ENCODE measurements at regions not wholly inside any gene's neighbourhood (a gene's known extent, or its start where the extent isn't known, plus 50 kb on each side); places are given as distances from the start of the nearest gene placed in this dataset.

- Histone ChIP-seq H3K27ac (ENCODE audit: low read length) (no peak overlapping the region), H3K4me3 (ENCODE audit: low read length) (no peak overlapping the region), H3K9me3 (ENCODE audit: control insufficient read depth, insufficient read depth, low read length) (no peaks in the 10 kb centered on the region), H3K4me1 (ENCODE audit: control insufficient read depth, insufficient read depth, low read length) (no peaks in the 10 kb centered on the region), H3K36me3 (ENCODE audit: control insufficient read depth, insufficient read depth, low read length) (no peaks in the 10 kb centered on the region), H3K27me3 (ENCODE audit: control insufficient read depth, insufficient read depth, low read length) (no peaks in the 10 kb centered on the region)
- no CpG with 5 or more reads among the region's 6 CpGs for WGBS (ENCODE audit: insufficient coverage, insufficient read length)
- DNase-seq (ENCODE audit: low read depth, low spot score), result no peak
Observed at GRCh38 chr1:47617381-47618221, 179.8 kb downstream of the FOXD2 start.

DNA sequence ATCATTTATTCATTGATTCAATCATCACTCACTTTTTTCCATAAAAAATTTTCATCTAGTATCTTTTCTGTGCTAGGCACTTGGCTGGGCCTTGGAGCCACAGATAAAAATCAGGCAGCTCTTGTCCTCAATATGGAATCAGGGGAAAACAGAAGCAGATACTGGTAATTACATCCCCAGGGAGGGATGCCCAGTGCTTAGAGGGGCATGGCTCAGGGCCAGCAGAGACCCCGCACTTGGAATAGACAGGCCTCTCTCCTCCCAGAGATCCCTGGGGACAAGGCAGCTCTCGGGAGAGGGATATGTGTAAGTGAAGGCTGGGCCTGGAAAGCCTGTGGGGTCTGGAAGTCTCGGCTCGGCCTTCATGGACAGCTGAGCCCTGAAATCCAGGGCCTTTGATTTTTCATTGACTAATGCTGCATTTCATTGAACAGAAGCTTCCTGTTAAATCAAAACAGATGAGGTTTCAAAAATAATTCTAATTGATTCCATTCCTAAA, 180.4 kb downstream of the FOXD2 start:
- no peaks in the 10 kb centered on the region for H3K27me3 ChIP-seq (ENCODE audit: control insufficient read depth, insufficient read depth, low read length)
- no peak overlapping the region for H3K4me3 ChIP-seq (ENCODE audit: low read length)
- H3K4me1 ChIP-seq (ENCODE audit: control insufficient read depth, insufficient read depth, low read length), result no peaks in the 10 kb centered on the region
- no CpG with 5 or more reads among the region's 4 CpGs for WGBS (ENCODE audit: insufficient coverage, insufficient read length)
- no peaks in the 10 kb centered on the region for H3K36me3 ChIP-seq (ENCODE audit: control insufficient read depth, insufficient read depth, low read length)
- H3K9me3 ChIP-seq (ENCODE audit: control insufficient read depth, insufficient read depth, low read length), result no peaks in the 10 kb centered on the region
- no peak for DNase-seq (ENCODE audit: low read depth, low spot score)
- no peak overlapping the region for H3K27ac ChIP-seq (ENCODE audit: low read length)

GRCh38 chr1:47618830-47619229, 181.0 kb downstream of the FOXD2 start:
- H3K9me3 ChIP-seq (ENCODE audit: control insufficient read depth, insufficient read depth, low read length), result no peaks in the 10 kb centered on the region
- no peak overlapping the region for H3K4me3 ChIP-seq (ENCODE audit: low read length)
- no peaks in the 10 kb centered on the region for H3K4me1 ChIP-seq (ENCODE audit: control insufficient read depth, insufficient read depth, low read length)
- no CpG with 5 or more reads among the region's 7 CpGs for WGBS (ENCODE audit: insufficient coverage, insufficient read length)
- DNase-seq (ENCODE audit: low read depth, low spot score), result no peak
- H3K27ac ChIP-seq (ENCODE audit: low read length), result no peak overlapping the region
- no peaks in the 10 kb centered on the region for H3K27me3 ChIP-seq (ENCODE audit: control insufficient read depth, insufficient read depth, low read length)
- no peaks in the 10 kb centered on the region for H3K36me3 ChIP-seq (ENCODE audit: control insufficient read depth, insufficient read depth, low read length)

- no peak for DNase-seq (ENCODE audit: low read depth, low spot score)
- Histone ChIP-seq H3K4me1 (ENCODE audit: control insufficient read depth, insufficient read depth, low read length) (no peaks in the 10 kb centered on the region), H3K4me3 (ENCODE audit: low read length) (no peak overlapping the region), H3K27me3 (ENCODE audit: control insufficient read depth, insufficient read depth, low read length) (no peaks in the 10 kb centered on the region), H3K9me3 (ENCODE audit: control insufficient read depth, insufficient read depth, low read length) (no peaks in the 10 kb centered on the region), H3K27ac (ENCODE audit: low read length) (no peak overlapping the region), H3K36me3 (ENCODE audit: control insufficient read depth, insufficient read depth, low read length) (no peaks in the 10 kb centered on the region)
- no CpG with 5 or more reads among the region's 6 CpGs for WGBS (ENCODE audit: insufficient coverage, insufficient read length)
Observed at GRCh38 chr1:47621483-47621882, 183.6 kb downstream of the FOXD2 start.

- Histone ChIP-seq H3K27me3 (ENCODE audit: control insufficient read depth, insufficient read depth, low read length) (no peaks in the 10 kb centered on the region), H3K4me1 (ENCODE audit: control insufficient read depth, insufficient read depth, low read length) (no peaks in the 10 kb centered on the region), H3K27ac (ENCODE audit: low read length) (no peak overlapping the region), H3K9me3 (ENCODE audit: control insufficient read depth, insufficient read depth, low read length) (no peaks in the 10 kb centered on the region), H3K4me3 (ENCODE audit: low read length) (no peak overlapping the region), H3K36me3 (ENCODE audit: control insufficient read depth, insufficient read depth, low read length) (no peaks in the 10 kb centered on the region)
- DNase-seq (ENCODE audit: low read depth, low spot score), result no peak
- no CpG with 5 or more reads among the region's 3 CpGs for WGBS (ENCODE audit: insufficient coverage, insufficient read length)
Observed at GRCh38 chr1:47621977-47622376, 184.1 kb downstream of the FOXD2 start.

DNA sequence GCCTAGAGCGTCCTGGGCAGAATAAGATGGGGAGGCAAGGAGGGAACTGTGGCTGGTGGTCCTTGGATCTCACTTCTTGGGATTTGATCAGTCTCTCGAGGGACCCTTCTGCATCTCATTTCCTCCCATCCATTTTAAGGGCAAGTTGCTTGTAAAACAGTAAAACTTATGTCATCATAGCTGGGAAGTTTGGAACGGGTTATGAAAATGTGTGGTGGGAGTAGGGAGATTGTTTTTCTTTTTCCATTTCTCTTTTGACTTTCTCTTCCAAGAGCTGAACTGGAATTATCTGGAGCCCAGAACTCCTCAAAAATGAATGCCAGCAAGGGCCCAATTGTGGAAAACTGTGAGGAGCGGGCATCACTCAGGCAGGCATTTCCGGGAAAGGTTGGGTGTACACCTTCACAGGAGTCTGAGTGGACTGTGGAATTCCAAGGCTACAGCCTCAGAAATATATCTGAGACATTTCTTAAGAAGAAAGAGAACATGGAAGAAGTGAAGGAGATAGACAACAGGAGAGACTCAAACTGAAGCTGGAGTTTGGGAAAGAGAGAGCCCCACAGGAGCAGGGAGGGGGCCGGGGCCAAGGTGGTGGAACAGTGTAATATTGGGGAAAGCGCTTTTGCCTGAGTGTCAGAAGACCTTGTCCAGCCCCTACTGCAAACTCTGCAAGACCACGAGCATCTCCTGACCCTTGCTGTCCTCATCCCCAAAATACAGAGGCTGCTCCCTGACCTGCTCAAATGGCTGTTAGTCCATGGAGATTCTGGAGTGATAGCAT, 185.1 kb downstream of the FOXD2 start:
- no peaks in the 10 kb centered on the region for H3K27me3 ChIP-seq (ENCODE audit: control insufficient read depth, insufficient read depth, low read length)
- H3K9me3 ChIP-seq (ENCODE audit: control insufficient read depth, insufficient read depth, low read length), result no peaks in the 10 kb centered on the region
- DNase-seq (ENCODE audit: low read depth, low spot score), result no peak
- H3K4me3 ChIP-seq (ENCODE audit: low read length), result no peak overlapping the region
- no CpG with 5 or more reads among the region's 8 CpGs for WGBS (ENCODE audit: insufficient coverage, insufficient read length)
- H3K36me3 ChIP-seq (ENCODE audit: control insufficient read depth, insufficient read depth, low read length), result no peaks in the 10 kb centered on the region
- no peaks in the 10 kb centered on the region for H3K4me1 ChIP-seq (ENCODE audit: control insufficient read depth, insufficient read depth, low read length)
- no peak overlapping the region for H3K27ac ChIP-seq (ENCODE audit: low read length)

- Histone ChIP-seq H3K27ac (ENCODE audit: low read length) (no peak overlapping the region), H3K27me3 (ENCODE audit: control insufficient read depth, insufficient read depth, low read length) (no peaks in the 10 kb centered on the region), H3K4me1 (ENCODE audit: control insufficient read depth, insufficient read depth, low read length) (no peaks in the 10 kb centered on the region), H3K36me3 (ENCODE audit: control insufficient read depth, insufficient read depth, low read length) (no peaks in the 10 kb centered on the region), H3K9me3 (ENCODE audit: control insufficient read depth, insufficient read depth, low read length) (no peaks in the 10 kb centered on the region), H3K4me3 (ENCODE audit: low read length) (no peak overlapping the region)
- no peak for DNase-seq (ENCODE audit: low read depth, low spot score)
- WGBS (ENCODE audit: insufficient coverage, insufficient read length), result no CpG with 5 or more reads among the region's 5 CpGs
Observed at GRCh38 chr1:47623557-47623940, 185.7 kb downstream of the FOXD2 start.

DNA sequence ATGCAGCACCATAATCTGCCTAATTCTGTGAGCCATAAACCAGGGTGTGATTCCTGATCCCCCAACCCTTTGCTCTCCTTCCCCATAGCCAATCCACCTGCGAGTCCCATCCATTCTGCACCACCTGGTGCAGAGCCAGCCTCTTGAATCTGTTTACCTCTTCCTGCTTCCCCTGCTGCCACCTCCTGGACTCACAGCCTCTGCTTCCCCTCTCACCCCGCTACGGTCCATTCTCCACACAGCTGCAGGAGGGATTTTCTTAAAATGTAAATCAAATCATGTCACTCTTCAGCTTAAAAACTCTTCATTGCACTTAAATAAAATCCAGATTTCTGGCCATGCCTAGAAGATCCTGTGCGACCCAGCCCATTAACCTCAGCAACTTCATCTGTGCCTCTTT, 186.7 kb downstream of the FOXD2 start:
- no CpG with 5 or more reads among the region's 4 CpGs for WGBS (ENCODE audit: insufficient coverage, insufficient read length)
- Histone ChIP-seq H3K4me1 (ENCODE audit: control insufficient read depth, insufficient read depth, low read length) (no peaks in the 10 kb centered on the region), H3K4me3 (ENCODE audit: low read length) (no peak overlapping the region), H3K27me3 (ENCODE audit: control insufficient read depth, insufficient read depth, low read length) (no peaks in the 10 kb centered on the region), H3K36me3 (ENCODE audit: control insufficient read depth, insufficient read depth, low read length) (no peaks in the 10 kb centered on the region), H3K9me3 (ENCODE audit: control insufficient read depth, insufficient read depth, low read length) (no peaks in the 10 kb centered on the region), H3K27ac (ENCODE audit: low read length) (no peak overlapping the region)
- DNase-seq (ENCODE audit: low read depth, low spot score), result no peak

DNA sequence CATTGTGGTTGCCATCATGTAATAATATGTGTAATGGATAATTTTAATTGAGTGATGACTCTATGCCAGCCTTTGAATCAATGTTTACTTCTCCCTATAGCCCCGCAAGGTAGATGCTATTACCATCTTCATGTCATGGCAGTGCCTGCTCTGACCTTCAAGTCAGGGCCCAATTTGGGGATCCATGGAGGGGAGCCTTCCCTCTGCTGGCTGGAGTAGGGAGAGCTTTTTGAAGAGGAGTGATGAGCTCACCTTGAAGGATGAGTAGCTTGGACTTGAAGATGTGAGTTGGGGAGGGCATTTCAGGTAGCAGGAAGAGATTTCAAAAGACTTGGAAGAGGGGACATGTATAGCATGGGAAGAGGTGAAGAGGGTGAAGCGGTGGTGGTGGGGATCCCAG, 189.2 kb downstream of the FOXD2 start:
- Histone ChIP-seq H3K4me3 (ENCODE audit: low read length) (no peak overlapping the region), H3K27ac (ENCODE audit: low read length) (no peak overlapping the region), H3K4me1 (ENCODE audit: control insufficient read depth, insufficient read depth, low read length) (no peaks in the 10 kb centered on the region), H3K9me3 (ENCODE audit: control insufficient read depth, insufficient read depth, low read length) (no peaks in the 10 kb centered on the region), H3K27me3 (ENCODE audit: control insufficient read depth, insufficient read depth, low read length) (no peaks in the 10 kb centered on the region), H3K36me3 (ENCODE audit: control insufficient read depth, insufficient read depth, low read length) (no peaks in the 10 kb centered on the region)
- WGBS (ENCODE audit: insufficient coverage, insufficient read length), result no CpG with 5 or more reads among the region's 2 CpGs
- no peak for DNase-seq (ENCODE audit: low read depth, low spot score)

DNA sequence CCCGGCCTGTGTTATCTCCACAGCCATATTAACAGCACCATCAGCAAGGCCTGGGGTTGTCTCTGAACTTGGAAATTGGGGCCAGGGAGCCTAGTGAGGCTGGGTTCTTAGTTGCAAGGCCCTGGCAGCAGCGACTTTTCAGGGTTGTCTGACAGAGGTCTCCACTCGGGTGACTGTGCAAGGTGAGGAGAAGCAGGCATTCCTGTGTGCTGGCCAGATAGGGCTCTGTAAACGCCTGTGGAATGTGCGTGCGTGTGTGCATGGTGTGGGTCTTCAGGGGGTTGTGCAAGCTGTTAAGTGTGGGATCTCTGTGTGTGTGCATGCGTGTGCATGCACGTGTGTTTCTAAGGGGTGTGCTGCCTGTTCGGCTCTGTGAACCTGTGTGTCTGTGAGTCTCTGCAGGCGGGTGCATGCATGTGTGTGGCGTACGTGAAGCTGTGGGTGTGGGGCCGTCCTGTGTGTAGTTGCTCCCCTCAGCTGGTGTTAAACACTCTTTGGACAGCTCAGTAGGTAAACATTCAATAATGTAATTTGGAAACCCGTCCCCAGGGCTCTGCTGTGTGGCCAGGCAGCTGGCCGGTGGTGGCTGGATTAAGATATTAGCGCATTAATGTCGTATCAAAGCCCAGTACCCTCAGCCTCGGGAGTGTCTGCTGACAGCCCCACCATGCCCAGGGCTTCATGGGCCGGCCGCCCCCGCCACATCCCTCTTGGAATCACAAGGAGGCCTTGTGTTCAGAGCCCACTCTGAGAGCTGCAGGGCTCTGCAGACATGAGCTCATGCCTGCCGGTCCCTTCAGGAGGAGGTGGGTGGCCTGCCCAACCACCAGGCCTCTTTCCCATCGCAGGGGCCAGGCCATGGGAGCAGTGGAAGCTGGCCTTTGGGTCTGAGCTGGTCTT, 189.9 kb downstream of the FOXD2 start:
- Histone ChIP-seq H3K36me3 (ENCODE audit: control insufficient read depth, insufficient read depth, low read length) (no peaks in the 10 kb centered on the region), H3K4me1 (ENCODE audit: control insufficient read depth, insufficient read depth, low read length) (no peaks in the 10 kb centered on the region), H3K9me3 (ENCODE audit: control insufficient read depth, insufficient read depth, low read length) (no peaks in the 10 kb centered on the region), H3K4me3 (ENCODE audit: low read length) (no peak overlapping the region), H3K27ac (ENCODE audit: low read length) (no peak overlapping the region), H3K27me3 (ENCODE audit: control insufficient read depth, insufficient read depth, low read length) (no peaks in the 10 kb centered on the region)
- DNase-seq (ENCODE audit: low read depth, low spot score), result no peak
- no CpG with 5 or more reads among the region's 23 CpGs for WGBS (ENCODE audit: insufficient coverage, insufficient read length)
